ENCODE measurements at regions not wholly inside any gene's neighbourhood (a gene's known extent, or its start where the extent isn't known, plus 50 kb on each side); places are given as distances from the start of the nearest gene placed in this dataset.

DNA sequence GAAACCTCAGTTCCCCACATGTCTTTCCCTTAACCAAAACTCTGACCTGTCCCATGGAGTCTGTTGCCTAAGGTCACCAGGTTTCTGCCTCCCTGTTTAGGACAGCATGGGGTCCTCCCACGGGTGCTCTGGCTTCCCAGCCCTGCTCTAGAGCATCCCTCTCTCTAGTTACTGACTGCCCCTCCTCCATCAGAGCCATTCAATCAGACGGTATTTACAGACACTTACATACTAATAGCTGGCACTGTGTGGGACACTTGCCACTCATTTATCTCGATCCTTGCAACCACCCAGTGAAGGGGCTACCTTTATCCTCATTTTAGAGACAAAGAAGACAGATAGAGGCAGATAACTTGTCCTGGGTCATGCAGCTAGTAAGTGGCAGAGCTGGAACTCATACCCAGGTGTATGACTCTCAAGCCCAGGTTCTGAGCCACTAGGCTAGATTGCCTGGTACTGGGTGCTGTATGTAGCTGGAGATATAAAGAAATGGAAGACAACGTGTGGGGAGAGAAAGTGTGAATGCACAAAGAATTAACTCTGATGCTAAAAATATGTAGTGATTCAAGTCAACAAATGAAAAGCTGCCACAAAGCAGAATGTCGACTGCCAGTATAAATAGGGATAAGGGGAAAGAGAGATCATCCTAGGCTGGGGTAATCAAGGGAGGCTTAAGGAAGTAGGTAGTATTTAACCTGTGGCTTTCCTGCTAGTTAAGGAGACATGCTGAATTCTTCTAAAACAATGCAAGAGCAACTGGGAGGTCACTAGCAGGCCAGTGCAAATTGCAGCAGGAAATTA lies 52.5 kb upstream of the PDE8B start:
- no peak for DNase-seq

DNA sequence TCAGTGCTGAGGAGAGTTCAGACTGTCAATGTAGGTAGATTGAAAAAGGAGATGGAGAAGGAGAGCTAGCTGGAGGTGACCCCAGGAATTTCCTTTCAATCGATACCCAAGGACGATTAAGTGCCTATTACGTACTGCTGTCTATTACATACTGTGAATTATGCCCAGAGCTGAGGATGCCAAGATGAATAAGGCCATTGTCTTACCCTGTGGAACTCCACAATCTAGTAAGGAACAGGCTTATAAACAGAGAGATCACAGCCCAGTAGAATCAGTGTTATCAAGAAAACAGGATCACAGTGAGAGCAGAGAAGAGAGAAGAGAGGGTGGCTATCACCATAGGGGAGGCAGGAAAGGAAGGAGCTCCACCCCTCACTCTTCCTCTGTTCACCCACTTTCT lies 54.1 kb upstream of the PDE8B start:
- DNase-seq = no peak

- DNase-seq = no peak
Measured at GRCh38 chr5:77155179-77155785, 55.2 kb upstream of the PDE8B start.

GRCh38 chr5:77152441-77152840 lies 58.0 kb upstream of the PDE8B start:
- no peak for DNase-seq

- no peak for DNase-seq
Measured at GRCh38 chr5:77151501-77151900, 59.0 kb upstream of the PDE8B start.

DNA sequence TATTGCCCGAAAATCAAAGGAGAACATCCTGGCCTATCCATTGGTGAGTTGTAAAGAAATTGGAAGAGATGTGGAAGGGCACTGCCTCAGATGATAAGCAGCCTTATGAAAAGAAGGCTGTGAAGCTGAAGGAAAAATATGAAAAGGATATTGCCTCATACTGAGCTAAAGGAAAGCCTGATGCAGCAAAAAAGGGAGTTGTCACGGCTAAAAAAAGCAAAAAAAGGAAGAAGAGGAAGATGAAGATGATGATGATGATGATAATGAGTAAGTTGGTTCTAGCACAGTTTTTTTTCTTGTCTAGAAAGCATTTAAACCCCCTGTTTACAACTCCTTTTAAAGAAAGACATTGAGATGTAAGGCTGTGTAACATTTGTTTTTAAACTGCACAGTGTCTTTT lies 59.8 kb upstream of the ZBED3 start:
- DNase-seq = no peak

DNA sequence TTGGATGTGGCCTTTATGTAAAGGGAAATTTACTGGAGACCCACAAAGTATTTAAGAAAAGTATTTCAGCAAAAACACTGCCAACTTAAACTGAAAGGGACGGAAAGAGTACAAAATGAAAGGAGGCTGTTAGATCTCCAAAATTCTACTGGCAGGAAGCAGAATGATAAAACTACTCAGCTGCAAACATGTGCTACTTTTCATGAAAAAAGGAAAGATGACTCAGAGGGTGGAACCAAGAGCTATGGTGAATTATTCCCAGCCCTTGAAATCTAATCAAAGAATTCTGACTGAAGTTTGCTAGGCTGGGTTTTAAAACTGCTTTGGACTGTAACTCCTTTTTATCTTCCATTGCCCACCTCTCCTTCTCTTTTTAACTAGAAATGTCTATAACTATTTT lies 58.6 kb upstream of the ZBED3 start:
- peak; percentile 64 for DNase-seq

DNA sequence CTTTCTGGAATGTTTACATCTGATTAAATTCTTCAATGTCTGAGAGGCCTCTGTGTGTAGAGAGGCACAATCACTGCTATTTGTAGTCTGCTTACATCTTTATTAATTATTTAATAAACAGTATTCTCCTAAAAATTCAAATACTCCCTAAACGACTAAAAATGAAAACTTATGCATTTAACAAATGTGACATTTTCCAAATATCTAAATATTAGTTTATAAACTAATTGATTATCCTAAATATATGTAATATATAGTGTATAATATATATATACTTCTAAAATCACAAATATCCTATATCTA lies 57.7 kb upstream of the ZBED3 start:
- DNase-seq = no peak

- DNase-seq = peak; percentile 71
Measured at GRCh38 chr5:77143998-77144836, 57.1 kb upstream of the ZBED3 start.

- DNase-seq = no peak
Measured at GRCh38 chr5:77140350-77140749, 53.3 kb upstream of the ZBED3 start.

- DNase-seq = peak; percentile 44
Measured at GRCh38 chr5:77139001-77139400, 51.9 kb upstream of the ZBED3 start.

Measured in fibroblast of skin of right biceps (primary cell).